Activated T-helper 1 cell treated with anti-CD3 and anti-CD28 coated beads, Interleukin-2, amount 50 U/mL, for 16 hours (primary cell): ENCODE measurements at regions not wholly inside any gene's neighbourhood (a gene's known extent, or its start where the extent isn't known, plus 50 kb on each side); places are given as distances from the start of the nearest gene placed in this dataset.
"Not testable (repeated sequence)": the region's sequence is repeated elsewhere in the genome, so short reads cannot be mapped to it uniquely, and the experiment has no call there.

Experiments used
- DNase-seq, 2 donors: peaks; one replicate each; pipeline ENCODE4 v3.0.0-alpha.2; 2020; ENCODE audit warnings: low read depth in 1 of 2, low spot score in 1 of 2

DNA sequence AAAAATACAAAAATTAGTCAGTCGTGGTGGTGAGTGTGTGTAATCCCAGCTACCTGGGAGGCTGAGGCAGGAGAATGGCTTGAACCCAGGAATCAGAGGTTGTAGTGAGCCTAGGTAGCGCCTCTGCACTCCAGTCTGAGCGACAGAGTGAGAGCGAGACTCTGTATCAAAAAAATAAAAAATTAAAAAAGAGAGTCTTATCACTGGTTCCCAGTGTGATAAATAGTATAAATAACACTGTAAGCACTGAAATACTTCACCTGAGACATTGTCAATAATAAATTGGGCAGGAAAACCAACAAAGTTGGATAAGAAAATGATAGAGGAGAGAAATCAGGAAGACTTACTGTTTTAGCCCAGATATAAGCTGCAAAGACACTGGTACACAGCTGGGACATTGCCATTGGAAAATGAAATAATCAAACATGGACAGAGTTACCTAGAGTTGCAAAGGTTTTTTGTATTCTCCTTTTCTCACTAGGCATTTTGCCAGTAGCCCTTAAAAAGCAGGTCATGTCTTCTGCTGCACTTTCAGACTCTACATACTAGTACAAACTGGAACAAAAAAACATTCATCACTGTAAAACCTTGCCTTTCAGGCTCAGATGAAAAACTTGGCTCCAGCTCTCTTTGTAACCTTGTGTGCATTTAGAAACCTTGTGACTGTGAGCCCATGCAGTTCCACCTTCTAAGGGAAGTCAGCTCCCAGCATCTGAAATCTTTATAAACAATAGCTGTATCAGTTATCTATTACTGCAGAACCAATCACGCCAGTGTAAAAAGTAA lies 55.0 kb upstream of the PPP1R2C start:
- DNase-seq: no peak

DNA sequence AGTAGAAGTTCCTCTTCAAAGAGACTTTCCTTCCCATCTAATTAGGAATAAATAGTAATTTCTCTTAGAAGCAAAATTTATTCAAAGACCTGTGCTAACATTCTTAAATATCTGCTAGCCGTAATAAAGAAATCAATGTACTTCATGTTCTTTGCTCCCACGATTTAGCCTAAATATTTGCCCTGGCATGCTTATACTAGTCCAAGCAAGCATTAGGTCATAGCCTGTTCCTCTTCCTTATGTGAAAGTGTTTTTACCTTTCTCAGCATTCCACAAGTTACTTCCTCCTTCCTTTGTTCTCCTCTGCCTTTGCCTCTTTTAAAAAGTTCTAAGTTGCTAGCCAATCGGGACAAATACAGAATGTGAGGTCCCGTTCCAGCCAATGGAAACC lies 55.6 kb upstream of the PPP1R2C start:
- DNase-seq: not testable (repeated sequence)

DNA sequence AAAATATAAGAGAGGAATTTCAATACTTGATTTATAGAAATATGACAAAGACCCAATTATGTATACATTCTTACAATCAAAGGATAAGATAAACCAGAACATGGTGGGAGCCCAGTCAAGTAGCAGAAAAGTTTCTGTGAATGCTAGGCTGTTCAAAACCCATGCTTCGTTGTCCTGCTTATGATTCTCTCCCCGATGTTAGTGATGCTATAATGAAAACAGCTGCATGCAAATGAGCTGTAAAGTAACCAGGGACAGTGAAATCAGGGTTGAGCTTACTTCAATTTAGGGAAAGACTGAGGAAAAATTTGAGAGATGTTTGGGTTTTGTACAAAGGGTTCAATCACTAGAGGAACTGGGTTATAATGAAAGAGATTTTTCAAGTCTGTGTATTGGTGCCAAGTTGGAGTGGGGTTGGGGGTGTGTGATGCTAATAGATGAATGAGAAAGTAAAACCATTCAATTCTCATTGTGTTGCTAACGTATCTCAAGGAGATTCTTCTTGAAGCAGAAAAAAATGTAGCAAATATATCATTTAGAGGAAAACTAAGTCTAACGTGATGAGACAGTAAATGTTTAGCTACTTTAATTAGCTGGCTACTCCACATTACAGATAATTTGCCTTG lies 59.3 kb upstream of the PPP1R2C start:
- no peak for DNase-seq

DNA sequence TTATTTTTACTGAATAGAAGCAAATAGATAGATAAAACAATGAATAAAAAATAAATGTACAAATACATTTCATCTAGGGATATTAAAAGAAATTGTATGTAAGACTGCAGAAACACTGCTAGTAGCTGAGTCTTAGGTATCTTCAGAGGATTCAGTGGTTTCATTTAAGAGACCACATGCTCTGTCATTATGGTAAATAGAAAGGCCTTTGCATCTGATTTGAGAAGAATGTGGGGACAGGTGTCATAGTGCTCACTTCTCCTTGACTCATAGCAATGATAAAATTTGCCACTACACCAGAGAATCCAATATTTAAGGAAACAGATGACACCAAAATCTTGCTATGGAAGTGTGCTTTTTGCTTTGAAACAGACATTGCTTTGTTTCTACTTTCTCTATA lies 59.8 kb upstream of the PPP1R2C start:
- DNase-seq: no peak

DNA sequence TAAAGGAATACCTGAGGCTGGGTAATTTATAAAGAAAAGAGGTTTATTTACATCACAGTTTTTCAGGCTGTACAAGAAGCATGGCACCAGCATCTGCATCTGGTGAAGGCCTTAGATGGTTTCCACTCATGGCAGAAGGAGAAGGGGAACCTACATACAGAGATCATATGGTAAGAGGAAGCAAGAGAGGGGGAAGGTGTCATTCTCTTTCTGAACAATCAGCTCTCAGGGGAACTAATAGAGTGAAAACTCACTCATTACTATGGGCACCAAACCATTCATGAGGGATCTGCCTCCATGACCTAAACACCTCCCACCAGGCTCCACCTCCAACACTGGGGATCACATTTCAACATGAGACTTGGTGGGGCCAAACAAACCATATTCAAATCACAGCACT lies 61.7 kb upstream of the PPP1R2C start:
- DNase-seq: no peak

DNA sequence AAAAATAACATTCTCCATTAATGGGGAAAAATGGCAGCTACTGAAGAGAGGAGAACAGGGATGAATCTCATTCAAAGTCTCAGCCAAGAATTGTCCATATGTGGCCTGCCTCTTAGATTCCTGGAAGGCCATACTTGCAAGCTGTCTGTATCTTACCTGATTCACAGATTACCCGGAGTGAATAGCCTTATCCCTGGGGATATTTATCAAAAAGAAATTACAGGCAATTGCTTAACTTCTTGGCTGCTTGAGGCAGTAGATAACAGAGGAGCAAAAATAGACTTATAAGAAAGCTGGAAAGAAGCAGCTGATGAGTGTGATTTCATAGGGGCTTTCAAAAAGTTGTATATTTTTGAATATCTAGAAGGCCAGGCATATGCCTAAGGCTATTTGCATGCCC lies 68.8 kb upstream of the PPP1R2C start:
- no peak for DNase-seq

DNA sequence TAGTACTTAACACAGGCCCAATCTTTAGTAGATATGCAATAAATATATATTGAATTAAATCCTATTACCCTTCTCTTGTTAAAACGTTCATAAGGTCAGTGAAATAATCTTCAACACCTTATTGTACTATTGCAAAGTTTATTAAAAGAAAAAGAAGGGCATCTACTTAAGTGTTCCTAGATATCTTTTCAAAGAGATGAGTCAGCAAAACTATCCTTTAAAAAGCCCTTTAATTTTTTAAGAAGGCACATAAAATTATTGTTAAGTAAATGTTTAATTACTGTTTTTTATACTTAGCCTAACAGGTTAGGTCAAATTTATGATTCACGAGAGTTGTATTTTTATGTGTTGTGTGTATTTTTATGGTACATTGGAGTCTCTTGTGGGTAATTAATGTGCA lies 77.3 kb upstream of the PPP1R2C start:
- DNase-seq: no peak

DNA sequence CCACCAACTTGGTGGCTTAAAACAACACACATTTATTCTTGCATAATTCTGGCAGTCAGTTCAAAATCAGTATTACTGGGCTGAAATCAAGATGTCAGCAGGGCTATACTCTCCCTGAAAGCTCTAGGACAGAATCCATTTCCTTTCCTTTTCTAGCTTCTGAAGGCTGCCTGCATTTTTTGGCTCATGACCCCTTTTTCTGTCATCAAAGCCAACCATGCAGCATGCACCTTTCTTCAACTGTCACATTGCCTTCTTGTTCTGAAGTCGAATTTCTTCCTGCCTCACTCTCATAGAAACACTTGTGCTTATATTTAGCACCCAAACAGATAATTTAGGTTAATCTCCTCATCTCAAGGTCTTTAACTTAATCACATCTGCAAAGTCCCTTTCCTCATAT lies 79.8 kb upstream of the PPP1R2C start:
- no peak for DNase-seq

DNA sequence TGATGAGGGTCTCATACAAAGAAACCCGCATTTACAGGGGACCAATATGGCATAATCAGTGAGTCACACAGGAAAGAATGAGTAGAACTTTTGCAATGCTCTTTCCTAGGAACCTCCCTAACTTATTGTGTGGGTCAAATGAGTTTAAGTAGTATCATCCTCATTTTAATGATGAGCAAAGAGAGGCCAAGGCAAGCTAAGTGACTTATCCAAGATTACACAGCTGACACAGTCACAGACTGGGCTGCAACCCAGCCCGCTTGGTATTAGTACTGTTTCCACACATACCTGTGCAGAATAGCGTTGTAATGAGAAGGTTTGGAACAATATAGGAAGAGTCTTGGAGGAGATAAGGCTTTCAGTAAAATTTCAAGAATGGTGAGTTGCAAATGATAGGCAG lies 91.0 kb upstream of the PPP1R2C start:
- DNase-seq: no peak

DNA sequence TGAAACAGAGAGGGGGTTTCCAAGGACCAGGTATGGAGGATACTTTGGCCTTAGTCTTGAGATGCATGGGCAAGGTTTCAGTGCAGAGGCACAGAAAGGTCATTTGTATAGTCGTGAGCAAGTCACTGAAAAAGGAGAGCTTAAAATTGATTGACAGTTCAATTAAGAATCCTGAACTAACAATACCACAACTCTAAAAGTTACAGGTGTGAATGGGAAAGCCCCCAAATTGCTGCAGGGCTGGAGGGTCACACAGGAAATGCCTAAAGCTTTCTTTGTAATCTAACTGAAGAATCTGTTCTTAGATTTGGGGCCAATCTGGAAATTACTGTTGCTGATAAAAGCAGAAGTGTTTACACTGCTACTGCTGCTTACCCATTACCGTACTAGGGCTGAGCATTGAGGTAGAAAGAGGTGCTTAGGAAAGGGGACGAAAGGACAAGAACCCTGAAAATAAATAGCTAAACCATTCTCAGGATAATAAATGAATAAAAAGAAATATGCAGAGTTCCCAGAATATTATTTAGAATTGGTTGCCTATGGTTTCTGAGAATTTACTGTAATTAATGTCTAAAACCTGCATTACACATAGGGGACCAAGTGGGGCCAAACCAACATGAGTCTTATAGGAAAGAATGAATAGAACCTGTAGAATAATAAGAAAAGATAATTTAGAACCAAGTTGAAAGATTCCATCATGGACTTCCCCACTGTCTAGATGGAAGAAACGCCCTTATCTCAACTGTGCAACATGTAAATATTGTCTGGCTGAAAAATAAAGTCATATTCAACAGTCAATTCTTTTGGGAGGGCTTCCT lies 91.9 kb upstream of the PPP1R2C start:
- DNase-seq: no peak

DNA sequence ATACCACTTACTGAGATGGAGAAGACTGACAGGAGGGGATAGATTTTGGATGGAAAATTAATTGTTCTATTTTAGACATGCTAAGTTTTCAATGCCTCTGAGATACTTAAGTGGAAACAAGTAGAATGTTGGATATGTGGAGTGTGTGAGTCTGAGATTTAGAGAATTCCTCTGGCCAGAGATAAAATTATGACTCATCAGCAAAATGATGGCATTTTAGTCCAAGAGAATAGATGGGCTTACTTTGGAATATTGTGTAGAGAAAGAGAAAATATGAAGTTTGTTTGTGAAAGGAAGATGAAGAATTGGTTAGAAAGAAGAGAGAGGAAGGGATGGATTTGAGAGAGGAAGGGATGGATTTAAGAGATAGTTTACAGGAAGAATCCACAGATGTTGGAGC lies 108.6 kb upstream of the PPP1R2C start:
- DNase-seq: no peak

DNA sequence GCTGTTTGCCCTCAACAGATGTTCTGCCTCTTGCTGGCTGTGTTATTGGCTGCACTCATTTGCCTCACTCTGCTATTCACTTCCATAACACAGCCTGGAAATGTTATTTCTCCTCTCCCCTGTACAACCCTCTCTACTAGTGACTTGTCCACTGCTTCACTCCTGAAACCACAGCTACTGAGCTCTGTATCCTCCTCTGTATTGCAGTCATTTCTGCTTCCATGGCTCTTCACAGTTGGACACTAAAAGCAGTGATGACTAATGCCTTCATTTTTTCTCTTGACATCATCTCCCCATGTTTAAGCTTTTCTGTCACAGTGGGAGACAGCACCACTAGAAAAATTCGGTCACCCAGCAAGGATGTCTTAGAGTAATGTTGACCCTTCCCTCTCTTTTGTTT lies 123.0 kb upstream of the PPP1R2C start:
- DNase-seq: no peak

DNA sequence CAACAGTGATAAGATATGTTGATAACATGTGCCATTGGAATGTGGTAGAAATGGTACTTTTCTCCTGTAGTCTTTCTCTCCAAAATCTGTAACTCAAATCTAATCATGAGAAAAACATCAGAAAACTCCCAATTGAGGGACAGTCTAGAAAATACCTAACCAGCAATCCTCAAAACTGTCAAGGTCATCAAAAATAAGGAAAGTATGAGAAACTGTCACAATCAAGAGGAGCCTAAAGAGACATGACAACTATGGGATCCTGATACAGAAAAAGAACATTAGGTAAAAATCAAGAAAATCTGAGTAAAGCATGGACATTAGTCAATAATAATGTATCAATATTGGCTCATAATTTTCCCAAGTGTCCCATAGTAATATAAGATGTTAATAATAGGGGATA lies 124.5 kb upstream of the PPP1R2C start:
- DNase-seq: no peak

DNA sequence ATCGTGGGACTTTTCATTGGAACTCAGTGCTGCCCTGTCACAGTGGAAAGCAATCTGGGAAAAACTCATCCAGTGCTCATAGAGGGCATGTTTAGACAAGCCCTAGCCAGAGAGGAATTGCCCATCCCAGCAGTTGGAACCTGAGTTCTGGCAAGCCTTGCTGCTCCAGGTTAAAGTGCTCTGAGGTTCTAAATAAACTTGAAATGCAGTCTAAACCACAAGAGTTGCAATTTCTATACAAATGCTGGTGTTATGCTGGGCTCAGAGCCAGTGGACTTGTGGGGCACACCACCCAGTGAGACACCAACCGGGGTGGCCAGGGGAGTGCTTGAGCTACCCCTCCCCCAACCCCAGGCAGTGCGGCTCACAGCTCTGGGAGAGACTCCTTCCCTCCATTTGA lies 142.8 kb upstream of the PPP1R2C start:
- no peak for DNase-seq

DNA sequence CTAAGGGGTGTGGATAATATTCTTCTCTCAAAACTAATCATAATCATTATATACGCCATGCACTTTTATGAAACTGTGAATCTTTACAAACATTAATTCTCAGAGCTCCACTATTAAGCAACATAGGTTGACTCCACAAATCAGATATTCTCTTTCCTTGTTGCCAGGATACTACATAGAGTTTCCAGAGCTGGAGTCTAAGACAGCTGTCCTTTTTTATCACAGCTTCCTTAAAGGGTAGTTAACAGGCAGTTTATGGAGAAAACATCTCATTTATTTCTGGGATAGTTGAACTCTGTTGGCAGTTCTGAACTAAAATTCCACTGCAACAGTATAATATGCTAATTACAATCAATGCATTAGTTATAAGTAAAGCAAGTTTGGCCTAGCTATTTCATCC lies 152.1 kb upstream of the PPP1R2C start:
- no peak for DNase-seq

DNA sequence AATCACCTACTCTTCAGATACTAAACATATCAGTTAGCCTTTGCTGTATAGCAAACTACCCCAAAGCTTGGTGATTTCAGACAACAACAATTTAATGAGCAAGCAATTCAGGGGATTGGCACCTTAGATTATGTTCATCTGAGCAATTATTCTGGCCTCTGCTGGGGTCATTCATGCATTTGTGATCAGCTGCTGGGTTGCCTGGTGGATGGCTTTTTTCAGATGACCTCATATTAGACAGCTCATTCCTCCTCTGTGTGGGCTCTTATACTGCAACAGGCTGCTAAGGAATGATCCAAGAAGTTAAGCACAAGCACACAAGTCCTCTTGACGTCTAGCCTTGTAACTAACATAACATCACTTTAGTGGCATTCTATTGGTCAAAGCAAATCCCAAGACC lies 153.0 kb upstream of the PPP1R2C start:
- DNase-seq: no peak

DNA sequence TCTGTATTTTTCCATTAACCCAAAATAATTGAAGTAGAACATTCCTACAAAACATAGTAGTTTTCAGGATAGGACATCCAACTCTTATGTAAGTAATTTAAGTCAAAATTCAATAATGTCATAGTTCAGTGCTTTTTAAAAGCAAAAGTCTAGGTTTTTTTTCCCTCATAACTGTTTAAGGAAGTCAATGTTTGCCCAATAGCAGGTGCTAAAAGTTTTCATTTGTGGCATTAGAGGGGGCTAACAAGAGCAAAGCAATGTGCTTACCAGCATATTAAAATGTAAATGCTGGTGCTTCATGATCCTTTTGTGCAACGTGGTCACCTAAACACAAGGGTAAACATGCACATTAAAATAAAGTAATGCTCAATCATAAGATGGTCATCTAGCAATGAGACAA lies 155.2 kb upstream of the PPP1R2C start:
- DNase-seq: no peak

DNA sequence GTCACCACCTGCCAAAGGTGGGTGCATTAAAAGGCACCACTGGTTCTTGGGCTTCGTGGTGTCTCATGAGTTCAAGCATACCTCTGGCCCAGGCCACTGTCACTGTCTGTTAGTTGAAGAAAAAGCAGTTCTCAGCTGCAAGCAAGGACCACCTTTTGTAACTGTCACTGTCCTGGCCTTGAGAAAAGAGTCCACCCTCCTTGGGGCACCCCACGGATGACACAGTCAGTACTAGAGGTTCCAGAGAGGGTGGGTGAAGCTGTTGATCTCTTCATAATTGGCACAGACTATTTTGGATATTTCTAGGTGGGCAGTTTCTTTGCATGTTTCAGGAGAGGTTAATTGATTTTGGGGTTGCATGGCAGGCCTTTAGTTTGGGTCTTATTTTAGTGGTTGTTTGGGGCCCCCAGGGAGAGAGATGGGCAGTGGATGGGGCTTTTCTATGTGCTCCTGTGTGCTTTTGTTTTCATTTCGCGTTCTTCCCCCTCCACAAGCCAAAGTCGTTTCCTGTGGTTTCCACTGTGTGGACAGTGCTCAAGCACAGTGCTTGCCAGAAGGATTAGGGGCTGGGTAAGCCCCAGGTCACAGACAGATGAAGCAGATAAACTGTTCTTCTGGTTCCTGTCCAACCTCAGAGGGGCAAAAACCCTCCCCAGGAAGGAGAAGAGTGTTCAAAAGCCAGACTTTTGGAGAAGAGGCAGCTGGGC lies 156.2 kb upstream of the PPP1R2C start:
- no peak for DNase-seq

DNA sequence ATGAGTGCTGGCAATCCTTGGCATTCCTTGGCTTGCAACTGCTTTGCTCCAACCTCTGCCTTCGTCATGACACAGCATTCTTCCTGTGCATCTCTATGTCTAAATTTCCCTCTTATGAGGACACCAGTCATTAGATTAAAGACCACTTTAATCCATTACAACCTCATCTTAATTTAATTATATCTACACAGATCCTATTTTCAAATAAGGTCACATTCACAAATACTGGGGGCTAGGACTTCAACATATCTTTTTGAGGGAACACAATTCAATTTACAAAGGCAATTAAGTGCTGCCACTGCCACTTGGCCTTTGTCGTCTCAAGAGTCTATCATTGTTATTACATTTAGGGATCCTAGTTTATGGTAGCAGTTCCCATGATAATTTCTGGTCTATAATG lies 163.7 kb upstream of the PPP1R2C start:
- DNase-seq: no peak

DNA sequence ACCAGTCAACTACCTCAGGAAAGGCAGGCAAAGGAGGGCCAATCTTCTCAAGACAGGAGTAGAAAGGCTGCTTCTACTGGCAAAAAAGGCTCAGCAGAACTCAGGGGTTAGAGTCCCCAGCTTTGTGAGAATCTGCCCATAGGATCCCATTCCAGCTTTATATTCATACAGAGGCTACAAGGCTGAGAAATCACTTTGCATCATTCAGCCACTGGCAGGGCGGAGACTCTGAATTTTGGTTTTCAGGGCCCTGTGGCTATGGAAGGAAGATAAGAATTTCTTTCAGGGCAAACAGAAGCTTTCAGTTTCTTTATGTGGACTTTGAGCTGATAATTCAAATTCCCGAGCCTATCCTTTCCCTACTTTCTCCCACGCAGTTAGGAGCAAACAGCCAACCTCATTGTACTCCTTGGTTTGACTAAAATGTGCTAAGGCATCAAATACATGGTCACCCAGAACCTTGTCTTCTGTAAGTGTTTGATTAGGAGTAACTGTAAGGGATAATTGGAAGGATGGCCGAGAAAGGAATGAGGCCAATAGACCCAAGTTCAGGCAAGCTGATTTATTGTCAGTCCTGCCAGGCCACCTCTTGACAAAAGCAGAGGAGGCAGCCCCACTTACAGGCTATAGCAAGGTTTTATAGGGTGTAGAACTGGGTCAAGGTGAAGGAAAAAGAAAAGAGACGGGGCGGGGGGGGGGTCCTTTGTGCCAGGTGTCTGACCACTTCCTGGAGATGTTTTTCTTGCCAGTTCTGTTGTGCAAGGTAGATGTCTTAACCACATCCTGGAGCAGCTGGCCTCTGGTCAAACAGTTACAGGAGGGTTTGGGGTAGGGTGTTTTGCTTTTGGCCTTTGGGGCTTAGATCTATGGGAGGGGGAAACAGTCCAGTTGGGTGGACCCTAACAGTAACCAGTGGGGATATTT lies 165.3 kb upstream of the PPP1R2C start:
- DNase-seq: no peak
